ENCODE measurements at regions not wholly inside any gene's neighbourhood (a gene's known extent, or its start where the extent isn't known, plus 50 kb on each side); places are given as distances from the start of the nearest gene placed in this dataset.
A peak's percentile ranks its signal among the peaks of the same experiment; 100 is the strongest.

DNA sequence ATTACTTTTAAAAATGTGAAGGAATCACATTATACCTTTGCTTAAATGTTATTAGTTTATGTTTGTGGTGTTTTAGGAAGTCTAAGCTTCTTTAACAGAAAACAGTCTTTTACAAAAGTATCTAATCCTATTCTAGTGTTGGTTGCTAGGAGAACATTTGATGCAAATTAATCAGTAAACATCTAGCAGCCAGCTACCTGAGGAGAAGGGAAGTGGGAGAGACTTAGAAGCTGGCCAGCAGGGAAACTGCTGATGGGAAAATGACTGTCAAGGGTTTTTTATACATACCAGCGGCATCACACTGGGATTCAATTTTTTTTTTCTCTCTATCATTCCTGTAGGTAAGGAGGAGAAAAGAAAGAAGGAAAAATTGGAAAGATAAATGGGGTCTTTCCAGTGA is 686.0 kb upstream of the MMS22L start:
- DNase-seq (ENCODE audit: low read depth in 1 of 2, low spot score in 2 of 2) = no peak
- no peak for TF ChIP-seq SP2 (IDR thresholded peaks at IDR 0.05; ENCODE audit: low read length)
- no peak for TF ChIP-seq RXRA (IDR thresholded peaks at IDR 0.05; ENCODE audit: insufficient read depth, low read depth, low read length)
- no peak for TF ChIP-seq CHD1 (IDR thresholded peaks at IDR 0.05; ENCODE audit: low read depth, low read length)
- TF ChIP-seq SP1 (IDR thresholded peaks at IDR 0.05; ENCODE audit: low read depth, low read length) = no peak
- TF ChIP-seq CHD2 (IDR thresholded peaks at IDR 0.05; ENCODE audit: low read length) = no peak
- TF ChIP-seq SAP30 (IDR thresholded peaks at IDR 0.05; ENCODE audit: insufficient read depth, insufficient replicate concordance, low read length) = no peak
- TF ChIP-seq, protein P1, sequence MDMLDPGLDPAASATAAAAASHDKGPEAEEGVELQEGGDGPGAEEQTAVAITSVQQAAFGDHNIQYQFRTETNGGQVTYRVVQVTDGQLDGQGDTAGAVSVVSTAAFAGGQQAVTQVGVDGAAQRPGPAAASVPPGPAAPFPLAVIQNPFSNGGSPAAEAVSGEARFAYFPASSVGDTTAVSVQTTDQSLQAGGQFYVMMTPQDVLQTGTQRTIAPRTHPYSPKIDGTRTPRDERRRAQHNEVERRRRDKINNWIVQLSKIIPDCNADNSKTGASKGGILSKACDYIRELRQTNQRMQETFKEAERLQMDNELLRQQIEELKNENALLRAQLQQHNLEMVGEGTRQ (IDR thresholded peaks at IDR 0.05; ENCODE audit: low read length) = no peak

More for the DNA sequence above, 686.0 kb upstream of the MMS22L start:
- Histone ChIP-seq H4K20me1 (replicated peaks in 1 of 2; ENCODE audit: control insufficient read depth in 1 of 2, insufficient read depth in 2 of 2, low read length in 2 of 2) (no peaks in the 10 kb centered on the region), H2AK5ac (ENCODE audit: low read depth, low read length) (no peak overlapping the region), H3K4me1 (replicated peaks in 1 of 4; ENCODE audit: control insufficient read depth in 3 of 4, insufficient read depth in 4 of 4, low read length in 3 of 4) (peaks cover 0 to 2% (median 0%) of the 10 kb centered on the region in 4 experiments; a peak in 1 of 7 replicates), H3K36me3 (ENCODE audit: control insufficient read depth in 2 of 4, insufficient read depth in 4 of 4, low read length in 3 of 4) (no peaks in the 10 kb centered on the region), H3K23ac (ENCODE audit: insufficient read length) (no peak overlapping the region), H3K27ac (ENCODE audit: low read depth, low read length) (no peak overlapping the region), H3K4me2 (ENCODE audit: insufficient read depth in 1 of 2, low read depth in 2 of 2, low read length in 2 of 2) (no peak overlapping the region), H3K18ac (ENCODE audit: extremely low read depth, low read length) (no peak overlapping the region), H4K8ac (ENCODE audit: extremely low read depth, insufficient read depth, low read length) (no peak overlapping the region), H4K5ac (ENCODE audit: insufficient read length, low read depth, low read length) (no peak overlapping the region), H3K79me2 (ENCODE audit: control insufficient read depth in 1 of 2, insufficient read depth in 2 of 2, low read length in 2 of 2) (no peaks in the 10 kb centered on the region), H3K56ac (replicated peaks; ENCODE audit: insufficient read length, low read depth, low read length) (no peak overlapping the region), H3K23me2 (ENCODE audit: low read depth, low read length) (no peaks in the 10 kb centered on the region), H3K4me3 (ENCODE audit: extremely low read depth in 1 of 4, insufficient read depth in 2 of 4, low read depth in 3 of 4, low read length in 4 of 4) (no peak overlapping the region), H3K14ac (ENCODE audit: insufficient read length) (no peak overlapping the region), H4K91ac (replicated peaks; ENCODE audit: insufficient read length, low read length) (no peak overlapping the region), H2BK5ac (ENCODE audit: low read depth, low read length) (no peak overlapping the region), H3K79me1 (ENCODE audit: low read depth, low read length) (no peaks in the 10 kb centered on the region; the same call in 1 of the 2 replicates), H2BK20ac (ENCODE audit: low read length) (no peak overlapping the region), H3K4ac (replicated peaks; ENCODE audit: insufficient read length, low read depth, low read length) (no peak overlapping the region), H2AFZ (ENCODE audit: low read length) (no peak overlapping the region), H3K27me3 (replicated peaks in 1 of 4; ENCODE audit: control insufficient read depth in 3 of 4, extremely low read depth in 1 of 4, insufficient read depth in 3 of 4, low read length in 3 of 4) (no peaks in the 10 kb centered on the region), H2BK15ac (ENCODE audit: low read length) (no peak overlapping the region), H3K9ac (replicated peaks in 1 of 4; ENCODE audit: extremely low read depth in 1 of 4, low read depth in 3 of 4, low read length in 3 of 4) (no peak overlapping the region), H2BK12ac (ENCODE audit: low read depth, low read length) (no peak overlapping the region), H3K9me3 (ENCODE audit: insufficient read depth in 2 of 2, low read depth in 1 of 2, low read length in 1 of 2) (no peaks in the 10 kb centered on the region; a peak in 1 of 4 replicates), H2BK120ac (replicated peaks; ENCODE audit: low read depth, low read length) (no peak overlapping the region)
- WGBS, 2 experiments (ENCODE audit: extremely low coverage in 1 of 2, insufficient coverage in 1 of 2, insufficient read length in 1 of 2, insufficient replicate concordance in 2 of 2, low coverage in 1 of 2, low lambda C conversion rate in 2 of 2, missing lambda C conversion rate in 1 of 2) = 100% methylated on average over 1 of the region's 1 CpG; no CpG with 5 or more reads in 1 of the 2 experiments
- CTCF ChIA-PET (ENCODE audit: partially characterized antibody) = interaction anchor here (0.7 kb wide), 1 partner anchor 271 kb away, joined by 3 read pairs; no protein-coding TSS in a partner anchor
- peak; percentile 52 for FAIRE-seq
- POLR2A ChIA-PET (ENCODE audit: partially characterized antibody) = no interaction called here
